ENCODE measurements at regions not wholly inside any gene's neighbourhood (a gene's known extent, or its start where the extent isn't known, plus 50 kb on each side); places are given as distances from the start of the nearest gene placed in this dataset.

DNA sequence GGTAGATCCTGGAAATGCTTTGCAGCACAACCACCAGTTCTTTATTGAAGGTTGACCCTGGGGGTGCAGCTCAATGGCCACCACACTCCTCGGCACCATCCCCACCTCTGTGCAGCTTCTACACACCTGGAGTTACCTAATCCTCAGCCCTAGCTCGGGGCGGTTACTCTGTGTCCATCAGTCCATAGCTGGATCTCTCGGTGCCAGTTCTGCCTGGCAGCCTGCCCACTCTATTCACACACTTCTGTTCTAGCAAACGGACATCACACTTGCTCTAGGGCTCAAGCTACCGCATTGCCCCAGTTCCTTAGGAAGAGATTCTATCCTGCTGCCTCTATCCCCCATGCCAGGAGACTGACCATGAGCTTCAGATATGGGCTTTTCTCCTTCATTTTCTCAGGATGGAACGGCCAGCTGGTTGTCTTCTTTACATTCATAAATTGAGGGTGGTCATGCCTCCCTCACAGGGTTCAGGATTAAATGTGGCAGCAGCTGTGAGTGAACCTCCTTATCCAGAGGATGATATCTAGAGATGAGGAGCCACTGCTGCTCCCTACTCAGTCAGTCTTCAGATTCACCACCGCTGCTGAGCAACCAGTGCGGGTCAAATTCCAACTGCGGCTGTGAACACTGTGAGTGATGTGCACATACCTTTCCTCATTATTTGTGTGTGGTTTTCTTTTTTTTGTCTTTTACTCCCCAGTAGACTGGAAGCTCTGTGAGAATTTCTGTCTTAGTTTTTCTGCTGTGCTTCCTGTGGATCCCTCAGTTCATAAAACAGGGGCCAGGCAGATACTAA lies 66.9 kb upstream of the TRIB2 start:
- TF ChIP-seq, protein P1, sequence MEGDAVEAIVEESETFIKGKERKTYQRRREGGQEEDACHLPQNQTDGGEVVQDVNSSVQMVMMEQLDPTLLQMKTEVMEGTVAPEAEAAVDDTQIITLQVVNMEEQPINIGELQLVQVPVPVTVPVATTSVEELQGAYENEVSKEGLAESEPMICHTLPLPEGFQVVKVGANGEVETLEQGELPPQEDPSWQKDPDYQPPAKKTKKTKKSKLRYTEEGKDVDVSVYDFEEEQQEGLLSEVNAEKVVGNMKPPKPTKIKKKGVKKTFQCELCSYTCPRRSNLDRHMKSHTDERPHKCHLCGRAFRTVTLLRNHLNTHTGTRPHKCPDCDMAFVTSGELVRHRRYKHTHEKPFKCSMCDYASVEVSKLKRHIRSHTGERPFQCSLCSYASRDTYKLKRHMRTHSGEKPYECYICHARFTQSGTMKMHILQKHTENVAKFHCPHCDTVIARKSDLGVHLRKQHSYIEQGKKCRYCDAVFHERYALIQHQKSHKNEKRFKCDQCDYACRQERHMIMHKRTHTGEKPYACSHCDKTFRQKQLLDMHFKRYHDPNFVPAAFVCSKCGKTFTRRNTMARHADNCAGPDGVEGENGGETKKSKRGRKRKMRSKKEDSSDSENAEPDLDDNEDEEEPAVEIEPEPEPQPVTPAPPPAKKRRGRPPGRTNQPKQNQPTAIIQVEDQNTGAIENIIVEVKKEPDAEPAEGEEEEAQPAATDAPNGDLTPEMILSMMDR (IDR thresholded peaks at IDR 0.05) = no peak
- TF ChIP-seq POLR2A (IDR thresholded peaks at IDR 0.05) = no peak

Data from right lobe of liver (tissue), 4 donors.